H9 (cell line): ENCODE measurements at regions not wholly inside any gene's neighbourhood (a gene's known extent, or its start where the extent isn't known, plus 50 kb on each side); places are given as distances from the start of the nearest gene placed in this dataset.
A peak's percentile ranks its signal among the peaks of the same experiment; 100 is the strongest.

Source experiments
- DNase-seq: peaks from one replicate; pipeline ENCODE4 v3.0.0-alpha.2; 2017
- H2AFZ ChIP-seq: one replicate; pipeline ENCODE4 v1.6.1; 2013; ENCODE audit warnings: mild to moderate bottlenecking, low read length, control low read depth, moderate library complexity
- H2AK5ac ChIP-seq: 2 replicates; pipeline ENCODE4 v1.6.1; 2013; ENCODE audit warnings: low read length, control low read depth, mixed read lengths; ENCODE audit not compliant: insufficient read length
- H2BK120ac ChIP-seq: one replicate; pipeline ENCODE4 v1.6.1; 2013; ENCODE audit warnings: low read depth, mild to moderate bottlenecking, low read length, control low read depth, inconsistent platforms; ENCODE audit not compliant: poor library complexity, severe bottlenecking
- H2BK12ac ChIP-seq: 2 replicates; pipeline ENCODE4 v1.6.1; 2013; ENCODE audit warnings: low read length, control low read depth, mixed read lengths, low read depth; ENCODE audit not compliant: insufficient read length
- H2BK15ac ChIP-seq: 2 replicates; pipeline ENCODE4 v1.6.1; 2013; ENCODE audit warnings: low read depth, low read length, control low read depth
- H2BK20ac ChIP-seq: one replicate; pipeline ENCODE4 v1.6.1; 2013; ENCODE audit warnings: low read depth, mild to moderate bottlenecking, low read length, control low read depth, inconsistent platforms; ENCODE audit not compliant: poor library complexity, severe bottlenecking
- H2BK5ac ChIP-seq: 2 replicates; pipeline ENCODE4 v1.6.1; 2013; ENCODE audit warnings: low read length, control low read depth, mixed read lengths; ENCODE audit not compliant: insufficient read length
- H3K14ac ChIP-seq: 2 replicates; pipeline ENCODE4 v1.6.1; 2013; ENCODE audit warnings: low read length, control low read depth; ENCODE audit not compliant: insufficient read depth
- H3K18ac ChIP-seq: 2 replicates; pipeline ENCODE4 v1.6.1; 2013; ENCODE audit warnings: low read depth, mild to moderate bottlenecking, mixed read lengths, low read length, control low read depth; ENCODE audit not compliant: insufficient read length
- H3K23ac ChIP-seq: 2 replicates; pipeline ENCODE4 v1.6.1; 2013; ENCODE audit warnings: low read length, control low read depth, mixed read lengths, low read depth; ENCODE audit not compliant: insufficient read length
- H3K23me2 ChIP-seq: 2 replicates; pipeline ENCODE4 v1.6.1; 2013; ENCODE audit warnings: low read depth, mild to moderate bottlenecking, mixed read lengths, low read length, control low read depth; ENCODE audit not compliant: insufficient read length, poor library complexity, severe bottlenecking
- H3K27ac ChIP-seq: 2 replicates; pipeline ENCODE4 v1.5.1; 2013; ENCODE audit warnings: low read length, control low read depth, mixed read lengths, low read depth; ENCODE audit not compliant: insufficient read length
- H3K27me3 ChIP-seq: 2 replicates; pipeline ENCODE4 v1.6.1; 2013; ENCODE audit warnings: low read length, control low read depth, inconsistent platforms; ENCODE audit not compliant: insufficient read depth
- H3K4ac ChIP-seq: 2 replicates; pipeline ENCODE4 v1.6.1; 2013; ENCODE audit warnings: low read depth, mild to moderate bottlenecking, control low read depth, inconsistent platforms, low read length, moderate library complexity
- H3K4me1 ChIP-seq: 2 replicates; pipeline ENCODE4 v1.6.1; 2013; ENCODE audit warnings: low read length, control low read depth, inconsistent platforms; ENCODE audit not compliant: insufficient read depth
- H3K4me2 ChIP-seq: 2 replicates; pipeline ENCODE4 v1.6.1; 2013; ENCODE audit warnings: low read length, control low read depth, mixed read lengths; ENCODE audit not compliant: insufficient read length, insufficient read depth
- H3K56ac ChIP-seq: 2 replicates; pipeline ENCODE4 v1.6.1; 2013; ENCODE audit warnings: low read depth, mild to moderate bottlenecking, mixed read lengths, low read length, control low read depth; ENCODE audit not compliant: insufficient read length
- H3K79me1 ChIP-seq: 2 replicates; pipeline ENCODE4 v1.6.1; 2013; ENCODE audit warnings: low read depth, mild to moderate bottlenecking, moderate library complexity, low read length, control low read depth, inconsistent platforms; ENCODE audit not compliant: insufficient read depth, poor library complexity, severe bottlenecking
- H3K79me2 ChIP-seq: 2 replicates; pipeline ENCODE4 v1.6.1; 2013; ENCODE audit warnings: low read length, control low read depth, inconsistent platforms; ENCODE audit not compliant: insufficient read depth
- H3K9ac ChIP-seq: 2 replicates; pipeline ENCODE4 v1.6.1; 2013; ENCODE audit warnings: low read length, control low read depth, mixed read lengths; ENCODE audit not compliant: insufficient read length; ENCODE audit errors: extremely low read depth
- H3K9me3 ChIP-seq: one replicate; pipeline ENCODE4 v1.6.1; 2013; ENCODE audit warnings: low read depth, low read length, inconsistent platforms; ENCODE audit not compliant: control insufficient read depth
- H3T11ph ChIP-seq: one replicate; pipeline ENCODE4 v1.6.1; 2013; ENCODE audit warnings: mild to moderate bottlenecking, low read length, control low read depth, inconsistent platforms
- H4K20me1 ChIP-seq: one replicate; pipeline ENCODE4 v1.6.1; 2013; ENCODE audit not compliant: control insufficient read depth, insufficient read length, insufficient read depth
- H4K5ac ChIP-seq: 2 replicates; pipeline ENCODE4 v1.6.1; 2013; ENCODE audit warnings: low read depth, mild to moderate bottlenecking, mixed read lengths, low read length, control low read depth; ENCODE audit not compliant: insufficient read length
- H4K8ac ChIP-seq: replicated peaks from 2 replicates; pipeline ENCODE4 v1.6.1; 2013; ENCODE audit warnings: low read length, control low read depth, mixed read lengths, low read depth; ENCODE audit not compliant: insufficient read length
- H4K91ac ChIP-seq: 2 replicates; pipeline ENCODE4 v1.6.1; 2013; ENCODE audit warnings: low read depth, mild to moderate bottlenecking, moderate library complexity, mixed read lengths, low read length, control low read depth; ENCODE audit not compliant: insufficient read length
- H3K27ac Mint-ChIP-seq, 3 experiments: 2 replicates in 2 of 3; 3 replicates in 1 of 3; pipeline ENCODE4 v1.8.0; 2020 to 2021; ENCODE audit warnings: mixed read lengths in 3 of 3, mild to moderate bottlenecking in 1 of 3, moderate library complexity in 1 of 3
- H3K27me3 Mint-ChIP-seq: 2 replicates; pipeline ENCODE4 v1.8.0; 2021; ENCODE audit warnings: low read depth, mild to moderate bottlenecking, moderate library complexity, mixed read lengths
- H3K36me3 Mint-ChIP-seq, 3 experiments: 2 replicates in 2 of 3; 3 replicates in 1 of 3; pipeline ENCODE4 v1.8.0; 2020 to 2021; ENCODE audit warnings: low read depth in 3 of 3, mixed read lengths in 3 of 3; ENCODE audit not compliant: insufficient read depth in 1 of 3
- H3K4me1 Mint-ChIP-seq, 2 experiments: 2 replicates each; pipeline ENCODE4 v1.8.0; 2020; ENCODE audit warnings: mixed read lengths in 2 of 2
- H3K4me3 Mint-ChIP-seq, 2 experiments: 2 replicates in 1 of 2; 3 replicates in 1 of 2; pipeline ENCODE4 v1.8.0; 2020 to 2021; ENCODE audit warnings: mild to moderate bottlenecking in 2 of 2, mixed read lengths in 2 of 2, moderate library complexity in 1 of 2
- H3K9me3 Mint-ChIP-seq, 2 experiments: 2 replicates in 1 of 2; 3 replicates in 1 of 2; pipeline ENCODE4 v1.8.0; 2020; ENCODE audit warnings: mild to moderate bottlenecking in 2 of 2, mixed read lengths in 2 of 2, moderate library complexity in 1 of 2
- WGBS: extraction: QIAGEN DNeasy Blood & Tissue Kit; methylation state at CpG from one replicate; pipeline ENCODE4 v1.1.7; 2013; ENCODE audit warnings: missing lambda C conversion rate, low lambda C conversion rate, mixed read lengths; ENCODE audit not compliant: insufficient read length; ENCODE audit errors: extremely low coverage; 5-methylcytosine and 5-hydroxymethylcytosine counted together
- TF ChIP-seq, protein P1 (sequence below): fragments of 200-600 bp; sonication (generic); conservative IDR thresholded peaks from 3 replicates; pipeline ENCODE4 v1.8.0; 2021; ENCODE audit warnings: antibody characterized with exemption, mild to moderate bottlenecking

- H3K79me2 ChIP-seq: no peaks in the 10 kb centered on the region
- Mint-ChIP-seq H3K4me1 (peaks cover 23 to 24% of the 10 kb centered on the region in 2 experiments), H3K4me3 (peak overlapping the region in 1 of 2 experiments; percentile 22; a peak in 1 of 5 replicates), H3K36me3 (peaks cover 19 to 26% (median 25%) of the 10 kb centered on the region in 3 experiments), H3K9me3 (no peaks in the 10 kb centered on the region), H3K27me3 (peaks cover 8% of the 10 kb centered on the region), H3K27ac (0 out of 7 replicates have a peak overlapping the region, but pooled peaks of 1 of the 3 experiments have one; percentile 44)
- no peak overlapping the region for H4K5ac ChIP-seq
- 0 out of 2 replicates have a peak, but pooled peaks cover 2% of the 10 kb centered on the region for H3K4me1 ChIP-seq
- H3K9ac ChIP-seq: no peak overlapping the region
- H4K8ac ChIP-seq: no peak overlapping the region
- TF ChIP-seq, protein P1, sequence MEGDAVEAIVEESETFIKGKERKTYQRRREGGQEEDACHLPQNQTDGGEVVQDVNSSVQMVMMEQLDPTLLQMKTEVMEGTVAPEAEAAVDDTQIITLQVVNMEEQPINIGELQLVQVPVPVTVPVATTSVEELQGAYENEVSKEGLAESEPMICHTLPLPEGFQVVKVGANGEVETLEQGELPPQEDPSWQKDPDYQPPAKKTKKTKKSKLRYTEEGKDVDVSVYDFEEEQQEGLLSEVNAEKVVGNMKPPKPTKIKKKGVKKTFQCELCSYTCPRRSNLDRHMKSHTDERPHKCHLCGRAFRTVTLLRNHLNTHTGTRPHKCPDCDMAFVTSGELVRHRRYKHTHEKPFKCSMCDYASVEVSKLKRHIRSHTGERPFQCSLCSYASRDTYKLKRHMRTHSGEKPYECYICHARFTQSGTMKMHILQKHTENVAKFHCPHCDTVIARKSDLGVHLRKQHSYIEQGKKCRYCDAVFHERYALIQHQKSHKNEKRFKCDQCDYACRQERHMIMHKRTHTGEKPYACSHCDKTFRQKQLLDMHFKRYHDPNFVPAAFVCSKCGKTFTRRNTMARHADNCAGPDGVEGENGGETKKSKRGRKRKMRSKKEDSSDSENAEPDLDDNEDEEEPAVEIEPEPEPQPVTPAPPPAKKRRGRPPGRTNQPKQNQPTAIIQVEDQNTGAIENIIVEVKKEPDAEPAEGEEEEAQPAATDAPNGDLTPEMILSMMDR: no peak
- H3T11ph ChIP-seq: no peak overlapping the region
- H3K4ac ChIP-seq: no peak overlapping the region
- H3K23me2 ChIP-seq: peaks cover 5% of the 10 kb centered on the region
- no peak overlapping the region for H3K23ac ChIP-seq
- no peak overlapping the region for H2BK20ac ChIP-seq
- H3K4me2 ChIP-seq: no peak overlapping the region
- no peaks in the 10 kb centered on the region for H3K27me3 ChIP-seq
- no peaks in the 10 kb centered on the region for H3K9me3 ChIP-seq
- no peak overlapping the region for H2BK15ac ChIP-seq
- peak overlapping the region; percentile 20 for H3K27ac ChIP-seq
- no peaks in the 10 kb centered on the region for H3K79me1 ChIP-seq
- DNase-seq: no peak
- H2BK12ac ChIP-seq: no peak overlapping the region
- no peak overlapping the region for H2AK5ac ChIP-seq
- no peak overlapping the region for H3K18ac ChIP-seq
- no peak overlapping the region for H2AFZ ChIP-seq
- no peak overlapping the region for H2BK120ac ChIP-seq
- H4K20me1 ChIP-seq: no peaks in the 10 kb centered on the region
- no CpG with 5 or more reads among the region's 9 CpGs for WGBS
- no peak overlapping the region for H3K56ac ChIP-seq
- no peak overlapping the region for H2BK5ac ChIP-seq
- no peak overlapping the region for H3K14ac ChIP-seq
- H4K91ac ChIP-seq: no peak overlapping the region
Measured at GRCh38 chr9:708551-709432, 132.7 kb upstream of the DMRT1 start.
